Subcutaneous abdominal adipose tissue (tissue), 5 donors: ENCODE measurements at regions not wholly inside any gene's neighbourhood (a gene's known extent, or its start where the extent isn't known, plus 50 kb on each side); places are given as distances from the start of the nearest gene placed in this dataset.

Experiments used
- H3K27ac ChIP-seq: one replicate; pipeline ENCODE4 v1.7.0; 2013; ENCODE audit warnings: low read depth, mild to moderate bottlenecking, inconsistent platforms, low read length, moderate library complexity
- H3K27me3 ChIP-seq, 5 donors: one replicate each; pipeline ENCODE4 v1.7.0; 2013; ENCODE audit warnings: low read length in 5 of 5, inconsistent platforms in 1 of 5; ENCODE audit not compliant: control insufficient read depth in 5 of 5, insufficient read depth in 4 of 5
- H3K36me3 ChIP-seq, 5 donors: one replicate each; pipeline ENCODE4 v1.7.0; 2013; ENCODE audit warnings: low read length in 5 of 5; ENCODE audit not compliant: control insufficient read depth in 5 of 5, insufficient read depth in 5 of 5
- H3K4me1 ChIP-seq, 5 donors: one replicate each; pipeline ENCODE4 v1.7.0; 2013; ENCODE audit warnings: low read length in 5 of 5, mild to moderate bottlenecking in 3 of 5, moderate library complexity in 1 of 5; ENCODE audit not compliant: control insufficient read depth in 5 of 5, insufficient read depth in 5 of 5
- H3K4me3 ChIP-seq, 5 donors: one replicate each; pipeline ENCODE4 v1.7.0; 2013; ENCODE audit warnings: low read length in 5 of 5, low read depth in 1 of 5
- H3K9ac ChIP-seq, 5 donors: one replicate each; pipeline ENCODE4 v1.7.0; 2013; ENCODE audit warnings: low read length in 5 of 5, mild to moderate bottlenecking in 4 of 5, moderate library complexity in 3 of 5
- H3K9me3 ChIP-seq, 5 donors: one replicate each; pipeline ENCODE4 v1.7.0; 2013; ENCODE audit warnings: low read length in 5 of 5; ENCODE audit not compliant: control insufficient read depth in 5 of 5
- donor health status: healthy.
- donor health status: healthy.
- donor health status: healthy.
- donor health status: healthy.
- donor health status: healthy.

DNA sequence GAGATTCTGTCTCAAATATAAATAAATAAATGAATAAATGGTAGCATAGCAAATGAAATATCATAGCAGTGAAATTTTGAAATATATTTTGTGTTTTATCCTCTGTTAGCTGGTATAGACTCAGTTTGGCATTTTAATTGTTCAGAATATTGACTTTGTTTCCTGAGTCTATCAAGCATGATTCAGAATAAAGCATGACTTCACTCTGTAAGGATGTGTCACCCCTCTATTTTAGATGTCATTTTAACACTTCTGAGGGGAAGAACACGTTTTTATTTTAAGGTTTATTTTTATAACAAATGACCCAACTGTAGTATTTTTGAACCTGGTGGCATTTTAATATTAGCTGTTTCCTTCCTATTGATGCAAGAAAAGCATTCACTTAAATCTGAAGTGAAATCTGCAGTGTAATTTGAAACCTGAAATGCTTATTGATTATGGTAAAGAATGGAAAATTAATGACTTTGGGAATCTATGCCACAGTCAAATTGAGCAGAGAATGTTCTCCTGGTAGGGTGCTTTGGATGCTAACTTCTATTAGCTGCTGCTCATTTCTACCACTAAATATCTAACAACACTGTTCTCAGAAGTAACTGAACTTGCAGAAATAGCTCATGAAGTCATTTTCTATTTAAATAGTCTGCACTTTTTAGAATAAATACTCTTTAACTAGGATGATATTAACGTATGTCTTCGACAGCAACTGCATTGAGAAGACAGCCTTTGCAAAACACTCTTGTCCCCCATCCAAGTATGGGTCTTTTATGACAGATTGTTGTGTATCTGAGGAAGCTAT lies 114.2 kb downstream of the SOX4 start:
- no peak overlapping the region for H3K27ac ChIP-seq

DNA sequence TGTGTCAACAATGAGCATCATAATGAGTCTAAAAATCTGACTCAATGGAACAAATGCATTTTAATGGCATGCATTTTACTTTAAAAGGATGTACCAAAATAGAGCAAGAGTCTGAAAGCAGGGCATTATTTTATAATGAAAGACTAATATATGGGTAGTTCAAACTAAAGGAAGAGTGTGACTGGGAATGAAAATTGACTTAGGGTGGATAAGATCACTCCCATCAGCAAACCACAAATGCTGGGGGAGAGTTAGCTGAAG lies 114.7 kb downstream of the SOX4 start:
- Histone ChIP-seq H3K27me3 (no peaks in the 10 kb centered on the region), H3K27ac (no peak overlapping the region), H3K4me3 (no peak overlapping the region), H3K9me3 (no peaks in the 10 kb centered on the region), H3K4me1 (peaks cover 0 to 5% (median 0%) of the 10 kb centered on the region in 5 donors), H3K36me3 (no peaks in the 10 kb centered on the region), H3K9ac (no peak overlapping the region)

More for the DNA sequence above, 114.2 kb downstream of the SOX4 start:
- Histone ChIP-seq H3K9ac (no peak overlapping the region), H3K27me3 (no peaks in the 10 kb centered on the region), H3K9me3 (no peaks in the 10 kb centered on the region), H3K4me3 (no peak overlapping the region), H3K36me3 (no peaks in the 10 kb centered on the region), H3K4me1 (peaks cover 0 to 5% (median 0%) of the 10 kb centered on the region in 5 donors)

DNA sequence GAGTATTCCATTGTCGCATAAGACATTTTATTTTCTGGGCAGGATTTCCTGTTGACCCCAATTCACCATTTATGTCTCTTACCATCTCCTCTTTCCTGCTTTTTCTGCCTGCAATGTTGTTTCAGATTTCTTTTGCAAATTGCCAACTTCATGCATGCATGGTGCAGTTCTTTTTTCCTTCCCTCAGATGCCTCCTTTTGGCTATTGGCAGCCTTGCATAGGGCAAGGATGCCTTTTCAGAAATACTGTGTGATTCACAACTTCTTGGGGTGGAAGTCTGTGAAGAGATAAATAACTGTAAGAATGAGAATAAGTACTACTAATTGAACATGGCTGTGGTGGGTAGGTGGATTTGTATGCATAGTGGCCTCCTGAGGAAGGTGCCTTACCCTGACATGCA lies 116.7 kb downstream of the SOX4 start:
- Histone ChIP-seq H3K36me3 (no peaks in the 10 kb centered on the region), H3K4me1 (peaks cover 0 to 5% (median 0%) of the 10 kb centered on the region in 5 donors), H3K4me3 (no peak overlapping the region), H3K9me3 (no peaks in the 10 kb centered on the region), H3K9ac (no peak overlapping the region), H3K27ac (no peak overlapping the region), H3K27me3 (no peaks in the 10 kb centered on the region)

DNA sequence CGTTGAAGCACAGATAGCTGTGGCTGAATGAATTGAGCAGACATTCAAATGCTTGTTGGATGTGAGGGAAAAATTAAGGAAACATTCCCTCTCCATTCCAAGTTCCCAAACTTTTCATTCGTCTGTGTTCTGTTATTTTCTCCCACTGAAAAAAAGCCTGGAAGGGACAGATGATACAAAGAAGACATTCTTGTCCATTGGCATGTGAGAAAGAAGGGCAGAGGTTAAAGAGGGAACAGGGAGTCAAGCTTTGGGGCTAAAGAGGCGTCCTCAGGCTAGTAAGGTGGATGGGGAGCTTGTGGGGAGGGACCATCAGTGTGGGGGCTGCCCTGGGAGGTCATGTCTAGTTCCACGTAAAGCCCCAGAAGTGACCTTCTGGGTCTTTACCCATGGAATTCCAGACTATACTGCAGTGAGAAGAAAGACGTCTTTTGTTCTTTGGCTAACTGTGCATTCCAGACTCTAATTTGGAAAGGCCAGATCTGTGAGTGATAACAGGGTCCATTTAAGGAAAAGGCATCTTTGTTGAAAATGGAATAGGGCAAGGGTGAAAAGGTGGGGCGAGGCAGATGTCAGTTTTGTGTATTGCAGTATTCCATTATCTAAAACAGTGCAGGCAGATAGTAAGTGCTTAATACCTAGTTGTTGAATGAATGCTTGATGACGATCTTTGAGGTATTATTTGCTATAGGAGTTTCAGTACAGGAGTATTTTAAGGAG lies 117.5 kb downstream of the SOX4 start:
- Histone ChIP-seq H3K9ac (no peak overlapping the region), H3K36me3 (no peaks in the 10 kb centered on the region), H3K27ac (no peak overlapping the region), H3K4me3 (no peak overlapping the region), H3K27me3 (no peaks in the 10 kb centered on the region), H3K9me3 (no peaks in the 10 kb centered on the region), H3K4me1 (peaks cover 0 to 5% (median 0%) of the 10 kb centered on the region in 5 donors)

DNA sequence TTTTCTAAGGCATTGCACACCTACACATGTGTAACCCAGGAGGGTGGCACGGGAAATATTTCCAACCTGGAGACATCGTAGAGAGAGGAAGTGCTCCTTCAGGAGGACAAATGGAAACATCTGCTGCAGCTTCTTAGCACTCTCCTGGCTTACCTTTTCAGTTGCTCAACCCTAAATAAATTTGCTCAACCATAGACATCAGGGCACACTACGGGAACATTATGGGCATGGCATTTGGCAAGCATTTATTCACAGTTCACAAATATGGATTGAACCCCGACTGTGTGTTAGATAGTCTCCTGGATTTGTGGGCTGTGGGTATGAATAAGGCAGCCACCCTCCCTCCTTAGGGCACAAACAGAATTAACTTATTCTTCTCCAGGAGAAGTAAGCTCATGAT lies 118.7 kb downstream of the SOX4 start:
- peaks cover 0 to 5% (median 0%) of the 10 kb centered on the region in 5 donors for H3K4me1 ChIP-seq
- H3K4me3 ChIP-seq: no peak overlapping the region
- H3K36me3 ChIP-seq: no peaks in the 10 kb centered on the region
- no peak overlapping the region for H3K27ac ChIP-seq
- no peaks in the 10 kb centered on the region for H3K27me3 ChIP-seq
- H3K9ac ChIP-seq: no peak overlapping the region
- no peaks in the 10 kb centered on the region for H3K9me3 ChIP-seq

DNA sequence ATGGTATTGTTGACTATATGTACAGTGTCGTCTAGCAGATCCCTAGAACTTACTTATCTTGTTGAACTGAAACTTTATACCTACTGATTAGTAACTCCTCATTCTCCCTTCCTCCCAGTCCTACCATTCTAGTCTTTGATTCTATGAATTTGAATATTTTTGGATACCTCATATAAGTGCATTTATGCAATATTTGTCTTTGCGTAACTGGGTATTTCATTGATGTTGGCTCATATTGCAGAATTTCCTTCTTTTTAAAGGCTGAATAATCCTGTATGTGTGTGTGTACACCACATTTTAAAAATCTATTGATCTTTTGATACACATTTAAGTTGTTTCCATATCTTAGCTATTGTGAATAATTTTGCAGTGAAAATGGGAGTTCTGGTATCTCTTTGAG lies 119.9 kb downstream of the SOX4 start:
- Histone ChIP-seq H3K4me3 (no peak overlapping the region), H3K36me3 (no peaks in the 10 kb centered on the region)

DNA sequence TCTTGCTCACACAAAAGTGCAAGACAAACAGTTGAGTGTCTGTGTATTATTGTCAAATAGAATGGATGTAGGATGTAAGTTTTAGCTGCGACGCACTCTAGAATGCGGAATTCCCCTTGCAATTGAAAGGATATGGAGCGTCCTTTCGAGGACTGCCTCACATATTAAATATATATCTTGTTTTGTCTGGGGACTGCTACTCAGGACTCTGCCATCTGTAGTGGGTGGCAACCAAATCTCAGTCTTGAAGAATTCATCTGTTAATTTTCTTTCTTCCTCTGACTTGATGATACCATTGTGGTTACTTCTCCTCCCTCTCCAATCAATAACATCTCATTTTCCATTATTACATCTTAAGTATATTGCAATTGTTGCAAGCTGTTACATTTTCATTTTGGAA lies 121.6 kb downstream of the SOX4 start:
- H3K4me3 ChIP-seq: no peak overlapping the region
- H3K9ac ChIP-seq: no peak overlapping the region
- no peaks in the 10 kb centered on the region for H3K27me3 ChIP-seq
- H3K36me3 ChIP-seq: no peaks in the 10 kb centered on the region
- peaks cover 0 to 5% (median 0%) of the 10 kb centered on the region in 5 donors for H3K4me1 ChIP-seq
- no peak overlapping the region for H3K27ac ChIP-seq
- peaks cover 3 to 8% (median 6%) of the 10 kb centered on the region in 5 donors for H3K9me3 ChIP-seq

More for the DNA sequence above, 119.9 kb downstream of the SOX4 start:
- no peaks in the 10 kb centered on the region for H3K27me3 ChIP-seq
- peaks cover 0 to 5% (median 0%) of the 10 kb centered on the region in 5 donors for H3K4me1 ChIP-seq
- H3K27ac ChIP-seq: no peak overlapping the region
- no peaks in the 10 kb centered on the region for H3K9me3 ChIP-seq
- no peak overlapping the region for H3K9ac ChIP-seq

DNA sequence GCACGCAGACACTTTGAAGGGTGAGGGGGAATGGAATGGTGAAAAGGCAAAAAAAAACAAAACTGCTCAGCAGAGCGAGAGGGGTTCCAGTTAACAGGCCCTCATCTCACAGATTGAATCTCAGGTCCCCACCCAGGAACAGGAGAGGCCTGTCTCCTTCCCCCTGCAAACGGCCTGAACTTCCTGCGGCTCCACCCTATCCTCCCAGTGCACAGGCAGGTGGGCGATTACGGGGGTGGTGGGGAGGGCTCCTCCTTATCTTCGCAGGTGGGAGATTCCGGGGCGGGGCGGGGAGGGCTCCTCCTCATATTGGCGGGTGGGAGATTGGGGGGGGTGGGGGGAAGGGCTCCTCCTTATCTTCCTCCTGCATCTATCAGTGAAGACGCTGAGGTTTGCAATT lies 129.0 kb downstream of the SOX4 start:
- no peak overlapping the region for H3K9ac ChIP-seq
- H3K9me3 ChIP-seq: peaks cover 3 to 8% (median 6%) of the 10 kb centered on the region in 5 donors
- H3K4me3 ChIP-seq: no peak overlapping the region
- H3K36me3 ChIP-seq: no peaks in the 10 kb centered on the region
- no peaks in the 10 kb centered on the region for H3K27me3 ChIP-seq
- H3K4me1 ChIP-seq: no peaks in the 10 kb centered on the region
- no peak overlapping the region for H3K27ac ChIP-seq

DNA sequence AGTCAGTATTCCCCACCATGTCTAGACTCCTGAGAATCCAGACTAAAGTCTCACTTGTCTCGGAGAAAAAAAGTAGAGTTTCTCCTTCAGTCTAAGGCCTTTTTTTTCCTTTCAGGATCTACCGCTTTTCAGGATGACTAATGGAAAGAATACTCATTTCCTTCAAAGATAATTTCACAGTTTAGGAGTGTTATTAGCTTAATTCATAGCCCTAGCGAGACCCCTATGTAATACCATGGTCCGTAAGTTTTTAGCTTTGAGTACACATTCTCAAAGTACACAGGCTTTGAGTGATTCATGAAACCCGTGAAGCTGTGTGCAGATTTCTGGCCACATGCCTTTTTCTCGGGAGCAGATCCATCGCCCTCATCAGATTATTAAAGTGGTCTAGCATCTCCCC lies 133.1 kb downstream of the SOX4 start:
- Histone ChIP-seq H3K27ac (no peak overlapping the region), H3K4me3 (no peak overlapping the region), H3K36me3 (no peaks in the 10 kb centered on the region), H3K9me3 (no peaks in the 10 kb centered on the region), H3K27me3 (no peaks in the 10 kb centered on the region), H3K9ac (no peak overlapping the region), H3K4me1 (no peaks in the 10 kb centered on the region)

DNA sequence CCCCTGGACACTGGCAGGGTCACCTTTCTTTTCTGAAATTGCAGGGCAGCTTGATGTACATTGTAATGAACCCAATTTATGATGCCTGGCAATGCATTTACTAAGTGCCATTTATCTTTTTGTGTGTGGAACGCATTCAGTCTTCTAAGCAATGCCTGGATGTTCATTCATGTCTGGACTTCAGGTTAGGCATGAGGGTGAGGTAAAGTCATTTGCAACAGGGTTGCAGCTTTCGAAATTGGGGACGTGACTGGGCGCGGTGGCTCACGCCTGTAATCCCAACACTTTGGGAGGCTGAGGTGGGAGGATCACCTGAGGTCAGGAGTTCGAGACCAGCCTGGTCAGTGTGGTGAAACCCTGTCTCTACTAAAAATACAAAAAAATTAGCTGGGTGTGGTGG lies 134.6 kb downstream of the SOX4 start:
- Histone ChIP-seq H3K9ac (no peak overlapping the region), H3K9me3 (no peaks in the 10 kb centered on the region), H3K4me1 (no peaks in the 10 kb centered on the region), H3K27ac (no peak overlapping the region), H3K36me3 (no peaks in the 10 kb centered on the region), H3K4me3 (no peak overlapping the region), H3K27me3 (no peaks in the 10 kb centered on the region)
